Glomerular visceral epithelial cell (primary cell): ENCODE measurements at regions not wholly inside any gene's neighbourhood (a gene's known extent, or its start where the extent isn't known, plus 50 kb on each side); places are given as distances from the start of the nearest gene placed in this dataset.

Experiments
- DNase-seq: peaks from one replicate; pipeline ENCODE4 v3.0.0-alpha.2; 2016; ENCODE audit errors: extremely low spot score

DNA sequence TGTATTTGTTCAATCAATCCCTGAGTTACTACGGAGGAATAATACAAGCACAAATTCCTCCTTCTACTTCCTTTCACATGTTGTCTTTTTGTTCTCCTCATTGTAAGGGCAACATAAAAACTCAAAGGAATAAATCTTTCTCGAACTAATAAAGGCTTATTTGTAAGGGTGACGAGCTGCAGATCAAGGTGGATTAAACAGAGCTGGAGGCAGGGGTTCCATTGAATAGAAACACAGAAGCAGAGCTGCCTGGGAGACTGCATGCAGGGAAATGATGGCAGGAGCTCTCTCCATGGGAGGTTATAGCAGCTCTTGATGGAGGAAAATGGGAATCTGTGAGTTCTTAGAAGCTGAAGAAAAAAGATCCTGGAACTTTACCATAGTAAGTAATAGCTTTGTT lies 160.2 kb downstream of the CYYR1 start:
- DNase-seq: no peak

DNA sequence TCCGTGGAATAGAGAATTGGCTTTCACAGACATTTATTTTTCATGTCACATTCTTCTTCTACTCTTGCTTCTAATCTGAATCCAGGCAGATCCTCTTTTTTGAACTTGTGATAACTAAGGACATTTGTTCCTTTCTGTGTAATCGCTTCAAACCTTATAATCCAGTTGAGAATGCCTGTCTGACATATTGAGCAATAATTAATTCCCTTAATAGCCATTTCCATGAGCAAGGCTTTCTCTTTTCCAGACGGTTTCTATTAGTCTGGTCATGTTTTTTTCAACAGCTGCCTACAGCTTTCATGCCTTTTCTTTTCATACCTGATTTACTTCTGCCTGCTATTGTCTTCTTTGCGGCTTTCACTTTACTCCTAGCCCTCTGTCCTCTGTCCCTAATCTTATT lies 163.4 kb downstream of the CYYR1 start:
- DNase-seq: no peak

DNA sequence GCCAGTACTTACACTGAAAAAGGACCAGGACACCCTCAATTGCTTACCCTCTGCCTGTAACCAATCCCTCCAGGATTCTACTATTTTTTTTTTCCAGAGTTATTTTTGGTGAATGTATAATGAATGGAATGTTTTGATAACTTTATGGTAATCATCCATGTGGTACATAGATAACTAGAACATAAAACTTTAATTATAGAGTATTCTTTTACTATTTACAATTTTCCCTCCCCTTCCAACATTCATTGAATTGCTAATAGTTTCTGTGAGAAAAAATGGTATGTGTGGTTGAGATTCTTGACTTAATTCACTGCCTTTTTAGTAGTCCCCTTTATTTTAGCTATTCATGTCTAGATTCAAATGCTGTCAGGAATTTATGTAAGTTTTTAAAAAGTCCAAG lies 164.6 kb downstream of the CYYR1 start:
- no peak for DNase-seq

DNA sequence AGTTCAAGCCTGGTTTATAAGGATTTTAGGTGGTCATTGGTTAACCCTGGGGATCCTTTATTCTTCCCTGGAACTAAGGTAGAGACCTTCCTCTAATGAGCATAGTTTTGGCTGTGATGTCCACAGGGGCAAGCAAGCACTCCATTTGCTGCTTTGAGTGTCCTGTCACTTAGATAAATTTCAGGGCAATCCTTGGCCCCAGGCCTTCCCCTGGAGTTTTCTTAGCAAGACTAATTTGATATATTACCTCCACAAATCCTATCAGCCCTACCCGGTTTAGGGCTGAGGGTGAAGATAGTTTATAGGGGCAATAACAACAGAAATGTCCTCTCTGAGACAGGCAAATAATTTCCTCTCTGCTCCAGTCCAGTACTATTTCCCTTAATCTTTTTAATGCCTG lies 166.6 kb downstream of the CYYR1 start:
- no peak for DNase-seq

- DNase-seq: peak; percentile 82
These were observed 167.2 kb downstream of the CYYR1 start for GRCh38 chr21:26405735-26406361.

DNA sequence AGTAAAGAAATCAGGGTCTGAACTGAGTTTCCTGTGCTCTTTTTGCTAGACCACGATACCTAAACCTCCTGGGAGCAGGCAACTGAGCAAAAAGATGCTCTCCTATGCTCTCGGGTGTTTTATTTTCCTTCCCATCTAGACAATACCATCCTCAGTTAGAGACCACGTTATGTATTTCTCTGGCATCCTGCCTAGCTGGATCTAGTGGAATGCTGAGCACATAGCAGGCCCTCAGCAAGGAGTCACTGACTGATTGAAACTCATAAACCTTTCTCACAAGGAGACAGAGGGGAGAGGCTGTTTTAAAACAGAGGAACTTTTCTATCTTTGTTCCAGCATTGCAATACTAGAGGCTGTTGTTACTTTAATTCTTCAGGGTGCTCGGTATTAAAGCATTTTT lies 168.0 kb downstream of the CYYR1 start:
- peak; percentile 48 for DNase-seq

GRCh38 chr21:26404288-26404687 lies 168.8 kb downstream of the CYYR1 start:
- no peak for DNase-seq

DNA sequence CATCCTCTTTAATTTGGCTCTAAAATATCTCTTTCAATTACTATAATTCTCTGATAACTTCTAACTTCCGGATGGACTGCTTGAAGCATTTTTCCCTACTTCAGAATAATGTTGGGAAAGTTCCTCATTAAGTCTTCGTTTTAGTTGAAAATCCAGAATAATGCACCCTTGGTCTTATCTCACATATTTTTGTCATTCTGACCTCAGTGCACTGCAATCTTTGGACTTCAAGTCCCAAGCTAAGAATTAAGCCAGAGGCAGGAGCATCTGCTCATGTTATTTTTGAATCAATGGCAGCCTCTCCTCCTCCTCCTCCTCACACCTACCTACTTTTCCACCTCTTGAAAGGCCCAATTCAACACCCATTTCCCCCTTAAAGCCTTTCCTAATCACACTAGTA lies 169.8 kb downstream of the CYYR1 start:
- DNase-seq: no peak

GRCh38 chr21:26397545-26397944 lies 175.5 kb downstream of the CYYR1 start:
- DNase-seq: no peak

GRCh38 chr21:26394341-26394740 lies 178.7 kb downstream of the CYYR1 start:
- peak; percentile 13 for DNase-seq

DNA sequence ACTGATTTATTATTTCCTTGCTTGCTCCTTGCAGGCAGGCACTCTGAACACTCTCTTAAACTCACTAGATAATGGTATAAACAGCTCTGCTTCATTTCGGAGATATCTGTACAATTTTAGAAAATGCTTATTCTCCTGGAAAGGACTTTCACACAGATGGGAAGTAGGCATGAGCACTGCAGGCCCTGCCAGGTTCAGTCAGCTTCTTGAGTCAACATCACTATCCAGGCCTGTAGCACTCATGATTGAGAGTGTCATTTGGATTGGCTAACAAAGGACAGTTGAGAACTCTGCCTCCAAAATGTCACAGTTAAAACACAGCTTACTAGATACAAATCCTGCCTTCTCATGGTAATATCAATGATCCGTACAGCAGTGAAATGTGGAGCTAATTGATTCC lies 181.9 kb downstream of the CYYR1 start:
- DNase-seq: no peak

DNA sequence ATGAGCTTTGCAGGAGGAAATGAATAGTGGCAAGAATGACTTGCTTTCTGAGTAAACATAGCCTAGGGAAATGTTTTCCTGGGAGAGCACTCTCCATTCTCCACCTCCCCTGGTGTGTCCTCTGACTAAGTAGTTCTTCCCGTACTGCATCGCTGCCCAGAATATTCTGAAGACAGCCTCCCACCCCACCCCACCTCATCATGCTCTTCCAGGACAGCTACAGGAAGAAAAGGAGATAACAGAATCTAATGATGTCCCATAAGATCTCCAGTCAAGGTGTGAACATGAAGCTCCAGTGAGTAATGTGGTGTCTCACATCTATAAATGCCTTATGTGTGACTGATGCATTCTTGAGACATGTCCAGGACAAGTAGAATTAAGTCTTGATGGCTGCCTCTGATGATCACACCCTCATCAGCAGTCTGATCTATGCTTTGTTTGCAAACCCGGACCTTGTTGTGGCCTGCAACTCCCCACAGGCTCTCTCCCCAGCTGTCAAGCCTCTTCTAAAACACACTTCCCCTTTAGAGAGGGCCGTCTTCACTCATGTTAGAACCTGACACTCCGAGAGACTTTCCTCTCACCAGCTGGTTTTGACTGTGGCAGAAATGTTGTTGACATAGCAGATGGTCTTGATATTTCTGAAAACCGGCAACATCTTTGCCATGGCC lies 183.0 kb downstream of the CYYR1 start:
- peak; percentile 82 for DNase-seq

DNA sequence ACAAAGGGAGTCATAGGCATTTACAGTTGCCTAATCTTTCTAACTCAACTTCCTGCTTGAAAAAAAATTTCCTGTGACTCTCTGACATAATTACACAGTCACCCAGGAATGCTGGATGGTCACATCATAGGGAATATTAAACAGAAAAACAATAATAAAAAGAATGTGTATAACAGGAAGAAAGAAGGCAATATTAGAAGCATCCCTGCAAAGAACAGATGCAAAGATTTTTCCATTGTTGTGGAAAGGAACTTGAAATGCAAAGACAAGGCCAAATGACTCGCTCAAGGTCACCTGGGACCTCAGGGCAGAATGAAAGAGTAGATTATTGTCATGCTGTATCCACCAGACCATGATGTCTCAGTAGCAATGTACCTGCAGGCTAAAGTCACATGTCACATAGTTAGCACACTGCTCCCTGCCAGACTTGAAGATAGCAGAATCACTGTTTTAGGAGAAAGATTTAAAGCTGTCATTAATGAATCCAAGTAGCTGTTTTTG lies 184.3 kb downstream of the CYYR1 start:
- DNase-seq: peak; percentile 51

DNA sequence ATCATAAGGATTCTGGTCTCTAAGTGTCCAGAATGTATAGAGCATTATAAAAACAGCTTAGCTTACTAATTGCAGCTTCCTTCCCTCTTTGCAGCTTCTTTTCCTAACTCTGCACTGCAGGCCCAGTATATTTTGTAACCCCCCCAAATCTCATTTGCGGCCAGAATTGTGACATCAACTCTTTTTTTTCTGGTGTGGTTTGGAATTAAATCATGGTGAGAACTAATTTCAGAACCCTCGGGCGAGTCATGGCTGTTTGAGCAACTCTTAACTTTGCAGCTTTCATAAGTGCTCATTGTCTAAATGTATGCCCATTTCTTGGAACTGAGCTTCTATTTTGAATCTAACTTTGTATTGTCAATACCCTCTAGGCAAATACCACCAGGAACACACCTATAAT lies 187.4 kb downstream of the CYYR1 start:
- DNase-seq: peak; percentile 49

DNA sequence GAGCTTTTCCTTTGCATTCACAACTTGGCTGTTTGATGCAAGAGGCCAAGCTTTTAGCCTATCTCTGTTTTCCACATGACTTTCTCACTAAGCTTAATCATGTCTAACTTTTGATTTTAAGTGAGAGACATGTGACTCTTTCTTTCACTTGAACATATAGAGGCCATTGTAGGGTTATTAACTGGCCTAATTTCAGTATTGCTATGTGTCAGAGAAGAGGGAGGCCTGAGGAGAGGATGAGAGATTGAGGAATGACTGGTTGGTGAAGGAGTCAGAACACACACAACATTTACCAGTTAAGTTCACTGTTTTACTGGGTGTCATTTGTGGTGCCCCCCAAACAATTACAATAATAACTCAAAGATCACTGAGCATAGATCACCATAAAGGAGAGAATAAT lies 193.5 kb downstream of the CYYR1 start:
- DNase-seq: no peak

GRCh38 chr21:26377111-26377694 lies 195.9 kb downstream of the CYYR1 start:
- DNase-seq: no peak

DNA sequence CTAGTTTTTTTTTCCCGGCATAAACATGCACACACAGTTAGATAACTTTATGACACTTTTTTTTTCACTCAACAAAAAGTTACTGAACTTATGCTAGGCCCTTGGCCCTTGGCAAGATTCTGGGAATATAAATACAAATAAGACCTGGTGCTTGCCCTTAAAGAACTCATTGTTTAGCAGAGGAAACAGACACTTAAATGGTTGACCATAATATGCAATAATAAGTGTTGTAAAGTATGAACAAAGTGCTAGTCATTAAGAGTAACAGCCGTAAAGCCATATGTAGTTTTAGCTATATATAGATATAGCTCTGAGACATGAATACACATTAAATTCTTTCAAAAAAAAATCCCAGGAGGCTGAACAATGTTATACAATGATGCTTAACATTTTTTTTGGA lies 198.3 kb downstream of the CYYR1 start:
- DNase-seq: no peak

GRCh38 chr21:26368591-26369320 lies 198.2 kb upstream of the APP start:
- no peak for DNase-seq

DNA sequence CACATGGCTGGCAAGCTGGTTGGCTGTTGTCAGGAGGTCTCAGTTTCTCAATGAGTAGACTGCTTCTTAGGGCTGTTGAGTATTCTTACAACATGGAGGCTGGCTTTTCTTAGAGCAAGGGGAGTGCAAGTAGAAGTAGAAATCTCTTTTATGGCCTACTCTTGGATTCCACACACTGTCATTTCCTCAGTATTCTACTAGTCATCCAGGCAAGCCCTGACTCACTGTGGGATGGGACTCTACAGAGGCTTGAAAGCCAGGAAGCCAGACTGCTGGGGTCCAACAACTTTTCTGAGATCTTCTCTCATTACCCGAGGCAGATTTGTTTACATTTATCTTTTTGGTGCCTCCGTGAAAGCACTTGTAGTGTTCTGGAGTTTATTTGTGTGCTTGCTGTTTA lies 196.2 kb upstream of the APP start:
- peak; percentile 13 for DNase-seq

GRCh38 chr21:26365849-26366248 lies 195.3 kb upstream of the APP start:
- no peak for DNase-seq

- no peak for DNase-seq
These were observed 181.1 kb upstream of the APP start for GRCh38 chr21:26351661-26352060.

GRCh38 chr21:26332867-26333266 lies 162.3 kb upstream of the APP start:
- no peak for DNase-seq
